Fibroblast of the aortic adventitia (primary cell): ENCODE measurements at regions not wholly inside any gene's neighbourhood (a gene's known extent, or its start where the extent isn't known, plus 50 kb on each side); places are given as distances from the start of the nearest gene placed in this dataset.

ENCODE experiments used
- DNase-seq: peaks from one replicate; pipeline ENCODE4 v3.0.0-alpha.2; 2010; ENCODE audit warnings: low read depth
- H3K4me3 ChIP-seq: 2 replicates; pipeline ENCODE4 v1.5.1; 2011; ENCODE audit warnings: low read depth, mild to moderate bottlenecking, control low read depth, low read length, moderate library complexity
- CTCF ChIP-seq: IDR thresholded peaks from 2 replicates; pipeline ENCODE4 v1.5.1; 2011; ENCODE audit warnings: mild to moderate bottlenecking, low read length, control low read depth, inconsistent platforms; ENCODE audit not compliant: insufficient read depth

- no peak for TF ChIP-seq CTCF
- DNase-seq = no peak
- H3K4me3 ChIP-seq = no peak overlapping the region
Observed at GRCh38 chr2:215522237-215522636, 86.4 kb upstream of the FN1 start.

- TF ChIP-seq CTCF = no peak
- peak; percentile 38 for DNase-seq
- H3K4me3 ChIP-seq = no peak overlapping the region
Observed at GRCh38 chr2:215521031-215521430, 85.2 kb upstream of the FN1 start.

- DNase-seq = no peak
- H3K4me3 ChIP-seq = no peak overlapping the region
- TF ChIP-seq CTCF = no peak
Observed at GRCh38 chr2:215517391-215517790, 81.5 kb upstream of the FN1 start.

- DNase-seq = no peak
- no peak for TF ChIP-seq CTCF
- H3K4me3 ChIP-seq = no peak overlapping the region
Observed at GRCh38 chr2:215514516-215514915, 78.6 kb upstream of the FN1 start.

GRCh38 chr2:215511454-215512346 is 75.8 kb upstream of the FN1 start:
- no peak overlapping the region for H3K4me3 ChIP-seq
- TF ChIP-seq CTCF = no peak
- DNase-seq = no peak

GRCh38 chr2:215507836-215508235 is 72.0 kb upstream of the FN1 start:
- H3K4me3 ChIP-seq = no peak overlapping the region
- DNase-seq = no peak
- TF ChIP-seq CTCF = no peak
